Adrenal gland (tissue), 9 donors: ENCODE measurements at regions not wholly inside any gene's neighbourhood (a gene's known extent, or its start where the extent isn't known, plus 50 kb on each side); places are given as distances from the start of the nearest gene placed in this dataset.

Source experiments
- DNase-seq, 7 donors: peaks; one replicate each; pipeline ENCODE4 v3.0.0-alpha.2; 2019 to 2020
- H3K27ac ChIP-seq, 5 donors: fragments of 200-600 bp; sonication (generic) in 4 of 5; 1 replicate in 3 of 5; 2 replicates in 2 of 5; pipeline versions ENCODE4 v1.5.1 to v1.8.0; 2016 to 2020; ENCODE audit warnings: mild to moderate bottlenecking in 1 of 5
- H3K27me3 ChIP-seq: fragments of 200-600 bp; 2 replicates; pipeline ENCODE4 v1.8.0; 2021
- H3K36me3 ChIP-seq, 2 donors: fragments of 200-600 bp; replicated peaks in 1 of 2; 1 replicate in 1 of 2; 2 replicates in 1 of 2; pipeline versions ENCODE4 v1.5.1 to v1.8.0; 2018 to 2022
- H3K4me1 ChIP-seq, 2 donors: fragments of 200-600 bp; replicated peaks in 1 of 2; 1 replicate in 1 of 2; 2 replicates in 1 of 2; pipeline versions ENCODE4 v1.5.1 to v1.8.0; 2018 to 2021
- H3K4me3 ChIP-seq, 4 donors: fragments of 200-600 bp; sonication (generic) in 3 of 4; one replicate each; pipeline ENCODE4 v1.5.1; 2016 to 2018
- H3K9me3 ChIP-seq, 3 donors: fragments of 200-600 bp; sonication (generic) in 1 of 3; replicated peaks in 1 of 3; 1 replicate in 2 of 3; 2 replicates in 1 of 3; pipeline versions ENCODE4 v1.5.1 to v1.8.0; 2016 to 2021
- POLR2A ChIP-seq, 2 donors: fragments of 450-650 bp; IDR thresholded peaks; one replicate each; pipeline ENCODE4 v1.6.1; 2017; ENCODE audit warnings: antibody characterized with exemption in 2 of 2, mild to moderate bottlenecking in 2 of 2, moderate library complexity in 1 of 2
- WGBS, 4 donors: extraction: QIAGEN DNeasy Blood & Tissue Kit in 2 of 4; methylation state at CpG; one replicate each; pipeline versions ENCODE4 v1.1.5 to v1.1.7; 2013 to 2017; 5-methylcytosine and 5-hydroxymethylcytosine counted together
- intact Hi-C, 2 donors: fragments of 100-400 bp; cut with DNase I; formaldehyde crosslinking; loops; one replicate each; pipeline versions ENCODE4 v1.14.1 to v1.15.0; 2022 to 2023
- TF ChIP-seq, protein P1 (sequence below), 6 experiments: fragments of 450-650 bp in 4 of 6; fragments of 200-600 bp in 2 of 6; sonication (generic) in 1 of 6; IDR thresholded peaks; 1 replicate in 5 of 6; 2 replicates in 1 of 6; pipeline versions ENCODE4 v1.5.1 to v1.8.0; 2016 to 2021; ENCODE audit warnings: antibody characterized with exemption in 6 of 6, mild to moderate bottlenecking in 2 of 6, moderate library complexity in 1 of 6
- donor health status: healthy with polysubstance abuse.
- donor health status: Bipolar disorder and iron deficiency.
- donor health status: DM: yes; HTN: yes; CAD: no.
- donor health status: DM: no; HTN: no; CAD: no.
- donor health status: DM: no; HTN: no; CAD: no.

DNA sequence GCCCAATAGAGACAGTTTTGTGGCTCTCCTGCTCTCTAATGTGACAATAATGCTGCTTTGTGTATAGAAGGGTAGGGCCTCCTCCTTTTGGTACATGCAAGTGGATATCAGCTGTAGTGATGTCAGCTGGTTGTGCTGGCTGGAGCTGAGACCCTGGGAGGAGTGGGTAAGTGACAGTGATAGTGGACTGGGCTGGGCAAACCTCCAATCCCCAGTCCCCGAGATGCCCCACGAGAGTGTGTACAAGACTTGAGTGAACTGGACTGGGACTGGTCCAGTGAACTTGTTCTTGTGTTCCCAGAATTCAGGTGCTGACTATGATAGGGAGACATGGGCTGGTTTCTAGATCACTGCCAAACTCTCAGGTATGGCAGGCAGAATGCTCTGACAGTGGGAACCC, 583.6 kb upstream of the PCDH10 start:
- 76 to 91% (median 85%) methylated on average over 2 of the region's 2 CpGs for WGBS, 4 donors

DNA sequence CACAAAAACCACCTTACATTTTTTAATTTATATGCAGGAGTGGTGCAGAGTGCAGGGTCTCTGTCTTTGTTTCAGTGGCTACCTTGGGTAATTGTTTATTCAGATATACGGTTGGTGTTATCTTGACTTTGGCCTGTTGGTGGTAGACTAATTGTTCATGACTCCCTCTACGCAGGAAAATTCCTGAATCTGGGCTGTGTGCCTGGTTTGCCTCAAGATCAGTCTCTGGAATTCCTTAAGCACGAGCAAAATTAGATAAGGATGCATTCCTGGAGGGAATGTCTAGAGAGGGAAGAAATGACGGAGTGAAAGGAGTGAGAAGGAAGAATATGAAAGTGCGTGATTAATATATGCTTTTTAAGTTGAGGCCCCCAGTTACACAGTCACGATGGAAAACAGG, 576.9 kb upstream of the PCDH10 start:
- Histone ChIP-seq H3K4me1 (no peaks in the 10 kb centered on the region), H3K36me3 (no peaks in the 10 kb centered on the region), H3K4me3 (no peak overlapping the region), H3K9me3 (peaks cover 0 to 7% (median 0%) of the 10 kb centered on the region in 3 donors), H3K27ac (no peak overlapping the region), H3K27me3 (no peaks in the 10 kb centered on the region)
- no peak for TF ChIP-seq POLR2A (IDR thresholded peaks at IDR 0.05)
- TF ChIP-seq, protein P1, sequence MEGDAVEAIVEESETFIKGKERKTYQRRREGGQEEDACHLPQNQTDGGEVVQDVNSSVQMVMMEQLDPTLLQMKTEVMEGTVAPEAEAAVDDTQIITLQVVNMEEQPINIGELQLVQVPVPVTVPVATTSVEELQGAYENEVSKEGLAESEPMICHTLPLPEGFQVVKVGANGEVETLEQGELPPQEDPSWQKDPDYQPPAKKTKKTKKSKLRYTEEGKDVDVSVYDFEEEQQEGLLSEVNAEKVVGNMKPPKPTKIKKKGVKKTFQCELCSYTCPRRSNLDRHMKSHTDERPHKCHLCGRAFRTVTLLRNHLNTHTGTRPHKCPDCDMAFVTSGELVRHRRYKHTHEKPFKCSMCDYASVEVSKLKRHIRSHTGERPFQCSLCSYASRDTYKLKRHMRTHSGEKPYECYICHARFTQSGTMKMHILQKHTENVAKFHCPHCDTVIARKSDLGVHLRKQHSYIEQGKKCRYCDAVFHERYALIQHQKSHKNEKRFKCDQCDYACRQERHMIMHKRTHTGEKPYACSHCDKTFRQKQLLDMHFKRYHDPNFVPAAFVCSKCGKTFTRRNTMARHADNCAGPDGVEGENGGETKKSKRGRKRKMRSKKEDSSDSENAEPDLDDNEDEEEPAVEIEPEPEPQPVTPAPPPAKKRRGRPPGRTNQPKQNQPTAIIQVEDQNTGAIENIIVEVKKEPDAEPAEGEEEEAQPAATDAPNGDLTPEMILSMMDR (IDR thresholded peaks at IDR 0.05), result no peak
- intact Hi-C loops, result no loop called here
- 32 to 55% (median 51%) methylated on average over 6 of the region's 6 CpGs for WGBS, 4 donors
- DNase-seq, result no peak

More for the DNA sequence above, 583.6 kb upstream of the PCDH10 start:
- Histone ChIP-seq H3K4me3 (no peak overlapping the region), H3K4me1 (no peaks in the 10 kb centered on the region), H3K9me3 (no peaks in the 10 kb centered on the region), H3K27me3 (no peaks in the 10 kb centered on the region), H3K36me3 (no peaks in the 10 kb centered on the region), H3K27ac (no peak overlapping the region)
- no peak for DNase-seq
- TF ChIP-seq, protein P1 (IDR thresholded peaks at IDR 0.05), result no peak
- intact Hi-C loops, result no loop called here

DNA sequence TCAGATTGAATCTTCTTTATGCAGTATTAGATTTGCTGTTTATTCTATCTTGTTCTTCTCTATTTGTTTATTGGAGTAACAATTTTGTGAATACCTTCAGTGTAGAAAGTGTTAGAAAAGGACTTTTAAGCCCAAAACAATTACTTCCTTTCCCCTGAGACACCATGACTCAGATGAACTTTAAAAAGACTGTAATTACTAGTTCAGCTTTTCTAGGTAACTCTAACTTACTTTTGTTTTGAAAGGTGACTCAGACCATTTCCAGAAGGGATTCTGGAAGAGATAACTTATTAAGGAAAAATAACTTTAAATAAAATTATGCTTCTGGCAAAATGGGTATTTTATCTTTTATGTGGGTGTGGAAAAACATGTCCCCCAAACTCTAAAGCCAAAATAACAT, 561.5 kb upstream of the PCDH10 start:
- intact Hi-C loops, result no loop called here
- TF ChIP-seq, protein P1 (IDR thresholded peaks at IDR 0.05), result no peak
- TF ChIP-seq POLR2A (IDR thresholded peaks at IDR 0.05), result no peak
- DNase-seq, result no peak
- Histone ChIP-seq H3K4me1 (no peaks in the 10 kb centered on the region), H3K27ac (no peak overlapping the region), H3K9me3 (no peaks in the 10 kb centered on the region), H3K27me3 (no peaks in the 10 kb centered on the region), H3K36me3 (no peaks in the 10 kb centered on the region), H3K4me3 (no peak overlapping the region)

DNA sequence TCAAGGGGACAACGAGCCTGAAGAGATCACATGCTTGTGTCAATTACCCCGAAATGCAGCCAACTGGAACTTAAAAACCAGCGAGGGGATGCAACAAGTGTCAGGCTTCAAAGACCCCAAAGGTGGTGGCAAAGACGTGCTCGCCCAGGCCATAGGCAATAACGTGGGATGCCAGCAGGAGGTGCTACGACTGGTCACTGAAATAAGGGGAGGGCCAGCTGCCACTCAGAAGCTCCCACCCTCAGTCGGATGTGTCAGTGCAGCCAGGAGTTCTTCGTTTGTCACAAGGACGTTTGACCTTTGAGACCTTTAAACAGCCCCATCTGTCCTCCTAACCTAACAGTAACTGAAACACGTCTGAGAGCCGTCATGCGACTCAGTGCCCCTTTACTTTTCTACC, 556.8 kb upstream of the PCDH10 start:
- TF ChIP-seq POLR2A (IDR thresholded peaks at IDR 0.05), result no peak
- TF ChIP-seq, protein P1 (IDR thresholded peaks at IDR 0.05), result no peak
- Histone ChIP-seq H3K9me3 (no peaks in the 10 kb centered on the region), H3K27me3 (no peaks in the 10 kb centered on the region), H3K4me3 (no peak overlapping the region), H3K27ac (no peak overlapping the region), H3K36me3 (no peaks in the 10 kb centered on the region), H3K4me1 (no peaks in the 10 kb centered on the region)
- intact Hi-C loops, result no loop called here
- 76 to 85% (median 78%) methylated on average over 6 to 13 of the region's 13 CpGs for WGBS, 4 donors
- DNase-seq, result no peak
